ENCODE measurements at regions not wholly inside any gene's neighbourhood (a gene's known extent, or its start where the extent isn't known, plus 50 kb on each side); places are given as distances from the start of the nearest gene placed in this dataset.

- TF ChIP-seq EZH2 (IDR thresholded peaks at IDR 0.05; ENCODE audit: insufficient read depth, poor library complexity, severe bottlenecking) (no peak), EZH2phosphoT487 (IDR thresholded peaks at IDR 0.05; ENCODE audit: insufficient read depth, low read depth) (no peak)
Observed at GRCh38 chr20:63065911-63066310, 59.1 kb upstream of the BHLHE23 start.
